ENCODE measurements at regions not wholly inside any gene's neighbourhood (a gene's known extent, or its start where the extent isn't known, plus 50 kb on each side); places are given as distances from the start of the nearest gene placed in this dataset.
A peak's percentile ranks its signal among the peaks of the same experiment; 100 is the strongest.
"Not testable (repeated sequence)": the region's sequence is repeated elsewhere in the genome, so short reads cannot be mapped to it uniquely, and the experiment has no call there.

GRCh38 chr6:80886475-80886874, 780.0 kb downstream of the BCKDHB start:
- no peak for DNase-seq

- no peak for DNase-seq
These were observed 766.5 kb downstream of the BCKDHB start for GRCh38 chr6:80872951-80873308.

GRCh38 chr6:80872199-80872950, 765.9 kb downstream of the BCKDHB start:
- peak; percentile 32 for DNase-seq

- no peak for DNase-seq
These were observed 756.3 kb downstream of the BCKDHB start for GRCh38 chr6:80862756-80863155.

GRCh38 chr6:80860107-80860506, 753.6 kb downstream of the BCKDHB start:
- DNase-seq: no peak

GRCh38 chr6:80847973-80848372, 741.5 kb downstream of the BCKDHB start:
- DNase-seq: not testable (repeated sequence)

GRCh38 chr6:80832337-80832736, 725.9 kb downstream of the BCKDHB start:
- DNase-seq: no peak

GRCh38 chr6:80793411-80793810, 686.9 kb downstream of the BCKDHB start:
- DNase-seq: peak; percentile 86

- peak; percentile 77 for DNase-seq
These were observed 685.7 kb downstream of the BCKDHB start for GRCh38 chr6:80792151-80792550.

- peak; percentile 75 for DNase-seq
These were observed 683.6 kb downstream of the BCKDHB start for GRCh38 chr6:80789912-80790570.

GRCh38 chr6:80783271-80783670, 676.8 kb downstream of the BCKDHB start:
- DNase-seq: not testable (repeated sequence)

- DNase-seq: peak; percentile 52
These were observed 665.5 kb downstream of the BCKDHB start for GRCh38 chr6:80771941-80772340.

GRCh38 chr6:80769106-80769505, 662.6 kb downstream of the BCKDHB start:
- DNase-seq: peak; percentile 88

GRCh38 chr6:80767808-80768207, 661.3 kb downstream of the BCKDHB start:
- DNase-seq: peak; percentile 92

GRCh38 chr6:80744213-80744612, 637.7 kb downstream of the BCKDHB start:
- no peak for DNase-seq

- DNase-seq: peak; percentile 65
These were observed 636.0 kb downstream of the BCKDHB start for GRCh38 chr6:80742481-80742880.

GRCh38 chr6:80733641-80734040, 627.2 kb downstream of the BCKDHB start:
- peak; percentile 65 for DNase-seq

- no peak for DNase-seq
These were observed 622.4 kb downstream of the BCKDHB start for GRCh38 chr6:80728830-80729229.

- peak; percentile 12 for DNase-seq
These were observed 621.8 kb downstream of the BCKDHB start for GRCh38 chr6:80728101-80728750.

- peak; percentile 65 for DNase-seq
These were observed 618.9 kb downstream of the BCKDHB start for GRCh38 chr6:80725156-80725930.

- DNase-seq: no peak
These were observed 614.4 kb downstream of the BCKDHB start for GRCh38 chr6:80720824-80721223.

GRCh38 chr6:80714513-80714912, 608.0 kb downstream of the BCKDHB start:
- DNase-seq: no peak

GRCh38 chr6:80698459-80698858, 592.0 kb downstream of the BCKDHB start:
- DNase-seq: no peak
